Fibroblast of skin of back (primary cell): ENCODE measurements at regions not wholly inside any gene's neighbourhood (a gene's known extent, or its start where the extent isn't known, plus 50 kb on each side); places are given as distances from the start of the nearest gene placed in this dataset.

Experiments
- DNase-seq: peaks from one replicate; pipeline ENCODE4 v3.0.0-alpha.2; 2013

DNA sequence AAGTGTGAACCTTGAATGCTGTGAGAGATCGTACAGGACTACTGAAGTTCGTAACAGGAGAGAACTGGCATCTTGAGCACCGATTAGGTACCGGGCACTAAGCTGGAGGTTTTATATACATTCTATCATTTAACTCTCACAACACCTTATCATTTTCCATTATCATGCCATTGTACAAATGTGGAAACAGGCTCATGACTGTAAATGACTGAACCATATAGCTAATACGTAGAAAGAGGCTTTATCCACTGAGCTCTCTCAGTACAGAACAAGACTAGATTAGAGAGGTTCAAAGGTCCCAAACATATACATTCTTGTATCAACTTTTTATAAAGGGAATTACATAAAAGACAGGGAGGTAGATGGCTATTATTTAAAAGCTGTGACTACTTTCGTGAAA, 130.6 kb downstream of the CEP57L1 start:
- DNase-seq = no peak

DNA sequence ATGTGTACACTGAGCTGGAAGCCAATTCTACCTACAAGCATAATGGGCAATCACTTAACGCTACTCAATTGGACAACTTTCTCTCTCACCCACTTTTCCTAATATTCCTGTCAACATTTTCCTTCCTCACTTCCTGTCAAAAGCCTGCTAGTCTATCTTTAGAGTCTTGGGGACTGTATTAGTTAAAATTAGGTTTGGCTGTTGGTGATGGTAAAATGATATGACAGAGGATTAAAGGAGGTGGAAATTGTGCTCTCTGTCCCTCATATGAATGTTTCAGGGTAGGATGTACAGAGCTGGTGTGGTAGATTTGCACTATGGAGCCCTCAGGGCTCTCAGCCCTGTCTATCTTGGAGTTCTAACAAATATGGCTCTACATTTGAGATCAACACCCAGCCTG, 129.7 kb downstream of the CEP57L1 start:
- DNase-seq = no peak

DNA sequence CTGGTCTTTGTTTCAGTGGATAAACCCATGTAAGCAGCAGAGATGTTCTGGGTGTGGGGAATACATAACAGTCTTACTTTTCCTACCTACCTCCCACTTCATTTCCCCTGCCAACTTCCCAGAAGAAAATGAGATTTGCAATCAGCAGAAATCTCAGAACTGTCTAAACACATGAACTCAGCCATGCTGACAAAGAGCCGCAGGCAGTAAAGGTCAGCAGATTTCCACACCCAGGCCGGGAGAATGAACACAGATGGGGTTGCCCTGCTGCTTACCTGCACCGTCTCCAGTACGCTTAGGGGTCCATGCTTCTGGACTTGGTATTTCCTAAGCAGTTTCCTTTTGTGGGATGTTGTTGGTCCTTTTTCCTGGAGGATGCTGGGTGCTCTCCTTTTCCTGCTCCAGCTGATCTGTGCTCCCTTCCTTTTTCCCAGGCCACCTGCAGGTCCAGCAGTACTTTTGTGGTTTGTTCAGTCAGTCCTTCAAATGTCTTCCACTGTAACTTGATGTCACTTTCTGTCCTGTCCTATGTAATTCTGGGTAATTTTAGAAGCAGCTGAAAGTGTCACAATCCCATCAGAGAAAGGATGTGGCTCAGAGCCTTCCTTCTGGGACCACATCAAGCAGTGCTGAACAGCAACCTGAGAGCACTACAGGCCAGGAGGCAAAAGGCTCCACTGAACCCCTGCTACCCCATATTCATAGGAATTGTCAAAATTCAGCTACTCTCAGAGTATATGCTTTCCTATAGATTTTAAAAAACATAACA, 129.0 kb downstream of the CEP57L1 start:
- DNase-seq = no peak

DNA sequence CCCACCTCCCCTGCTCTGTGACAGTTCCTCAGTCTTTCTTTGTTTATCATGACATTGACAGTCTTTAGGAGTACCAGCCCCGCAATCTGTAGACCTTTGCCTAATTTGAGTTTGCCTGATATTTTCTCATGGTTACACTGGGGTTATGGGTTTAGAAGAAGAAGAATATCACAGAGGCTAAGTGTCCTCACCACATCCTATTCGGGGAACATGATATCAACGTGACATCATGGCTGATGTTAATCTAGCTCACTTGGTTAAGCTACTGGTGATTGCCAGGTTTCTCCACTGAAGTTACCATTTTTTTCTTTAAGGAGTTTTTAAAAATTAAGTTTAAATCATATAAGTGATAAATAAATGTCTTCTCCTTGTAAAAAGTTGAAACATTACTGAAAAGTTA, 127.5 kb downstream of the CEP57L1 start:
- DNase-seq = no peak

DNA sequence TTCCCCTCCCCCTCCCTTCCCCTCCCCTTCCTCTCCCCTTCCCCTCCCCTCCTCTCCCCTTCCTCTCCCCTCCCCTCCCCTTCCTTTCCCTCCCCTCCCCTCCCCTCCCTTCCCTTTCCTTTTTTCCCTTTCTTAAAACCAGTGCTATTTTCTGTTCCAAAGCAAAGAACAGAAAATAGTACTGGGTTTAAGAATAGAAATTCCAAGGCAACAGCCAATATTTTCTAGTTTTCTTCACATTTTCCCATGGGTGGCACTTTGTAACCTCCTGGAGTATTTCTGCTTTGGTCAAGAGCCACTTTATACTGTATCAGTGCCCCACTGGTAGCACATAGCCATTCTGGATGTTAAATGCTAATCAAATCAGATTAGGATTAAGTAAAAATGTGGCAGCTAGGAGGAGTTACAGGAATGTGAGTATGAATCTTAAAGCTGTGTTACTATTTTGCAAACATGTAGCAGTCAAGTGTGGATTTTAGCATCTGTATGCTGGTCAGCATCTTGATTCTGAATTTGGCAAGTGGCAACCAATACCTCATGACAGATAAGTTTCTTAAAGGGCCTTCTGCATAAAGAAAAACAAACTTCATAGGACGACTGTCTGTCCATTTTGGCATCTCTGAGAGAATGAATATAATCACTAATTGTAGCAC, 126.4 kb downstream of the CEP57L1 start:
- DNase-seq = no peak
